ELF-1 (cell line): ENCODE measurements at regions not wholly inside any gene's neighbourhood (a gene's known extent, or its start where the extent isn't known, plus 50 kb on each side); places are given as distances from the start of the nearest gene placed in this dataset.
"Not testable (repeated sequence)": the region's sequence is repeated elsewhere in the genome, so short reads cannot be mapped to it uniquely, and the experiment has no call there.

ENCODE experiments used
- DNase-seq: peaks from one replicate; pipeline ENCODE4 v3.0.0-alpha.2; 2016; ENCODE audit warnings: low read depth, low spot score

- DNase-seq, result no peak
Observed at GRCh38 chr4:180219080-180219479, 2024.1 kb upstream of the TENM3 start.

- no peak for DNase-seq
Observed at GRCh38 chr4:180225977-180226376, 2017.2 kb upstream of the TENM3 start.

GRCh38 chr4:180234730-180235129, 2008.5 kb upstream of the TENM3 start:
- DNase-seq, result no peak

GRCh38 chr4:180240670-180241069, 2002.5 kb upstream of the TENM3 start:
- no peak for DNase-seq

DNA sequence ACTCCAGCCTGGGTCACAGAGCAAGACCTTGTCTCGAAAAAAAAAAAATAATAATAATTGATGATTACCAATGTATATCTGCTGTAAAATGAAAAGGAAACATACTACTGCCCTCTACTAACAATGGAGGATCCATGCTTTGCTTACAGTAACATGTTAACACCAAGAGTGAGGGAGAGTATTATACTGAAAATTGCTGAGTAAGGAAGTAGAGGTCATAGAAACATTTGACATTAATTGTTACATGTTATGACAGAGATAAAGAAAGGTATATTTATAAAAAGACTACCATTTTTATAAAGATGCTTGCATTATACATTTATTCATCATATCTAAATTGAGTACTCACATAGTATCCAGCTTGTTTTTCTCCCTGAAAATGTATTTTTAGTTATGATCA, 1989.8 kb upstream of the TENM3 start:
- no peak for DNase-seq

- DNase-seq, result no peak
Observed at GRCh38 chr4:180261346-180261745, 1981.9 kb upstream of the TENM3 start.

DNA sequence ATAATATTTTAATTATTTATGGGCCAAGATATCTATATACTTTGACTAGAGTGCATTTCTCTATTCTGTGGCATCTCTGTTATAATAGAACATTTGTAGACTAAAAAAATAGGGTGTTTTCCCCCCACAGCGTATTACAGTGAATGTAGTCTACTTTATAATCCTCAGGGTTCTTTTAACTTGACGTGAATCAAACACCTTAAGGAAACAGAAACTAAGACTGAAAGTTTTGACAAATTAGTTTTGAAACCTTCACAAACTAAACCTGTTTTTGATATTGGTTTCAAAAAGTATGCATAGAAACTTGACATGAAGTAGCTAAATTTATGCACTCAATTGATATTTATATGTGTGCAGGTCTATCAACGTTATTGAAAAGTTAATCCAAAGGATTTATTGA, 1963.1 kb upstream of the TENM3 start:
- DNase-seq, result no peak

GRCh38 chr4:180280726-180281297, 1962.4 kb upstream of the TENM3 start:
- no peak for DNase-seq

DNA sequence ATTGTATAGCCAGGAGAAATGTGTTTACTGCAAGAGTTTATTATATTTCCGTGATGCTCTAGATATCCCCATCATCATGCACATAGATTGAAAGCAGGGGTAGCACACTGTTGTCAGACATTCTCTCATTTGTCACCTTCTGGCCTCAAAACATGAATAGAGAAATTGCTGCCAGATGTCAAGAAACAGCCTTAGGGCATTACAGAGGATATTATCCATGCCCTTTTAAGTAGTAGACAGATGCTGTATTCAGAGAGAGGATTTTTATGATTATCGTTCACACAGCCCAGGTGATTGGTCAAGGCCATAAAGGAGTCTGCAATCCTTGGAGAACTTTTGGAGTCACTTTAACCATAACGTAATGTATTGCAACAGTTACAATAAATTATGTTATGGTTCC, 1961.5 kb upstream of the TENM3 start:
- DNase-seq, result no peak

DNA sequence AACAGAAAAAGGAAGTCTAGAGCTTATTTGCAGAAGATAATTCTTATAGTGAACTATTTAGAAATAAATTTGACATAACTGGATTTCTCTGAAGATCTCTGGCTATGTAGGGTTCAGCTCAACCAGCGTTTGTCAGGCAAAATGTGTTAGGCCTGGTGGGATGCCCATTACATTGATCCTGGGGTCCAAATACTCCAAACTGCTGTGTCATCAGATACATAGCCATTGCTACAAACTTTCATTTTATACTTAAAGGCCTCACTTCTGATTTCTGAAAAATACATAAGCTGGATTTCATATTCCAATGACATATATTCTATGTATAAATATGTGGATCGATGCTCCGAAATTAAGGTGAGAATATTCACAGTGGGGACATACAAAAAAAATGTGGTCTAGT, 1958.9 kb upstream of the TENM3 start:
- no peak for DNase-seq

GRCh38 chr4:180285796-180286195, 1957.4 kb upstream of the TENM3 start:
- no peak for DNase-seq

- DNase-seq, result no peak
Observed at GRCh38 chr4:180292339-180292738, 1950.9 kb upstream of the TENM3 start.

DNA sequence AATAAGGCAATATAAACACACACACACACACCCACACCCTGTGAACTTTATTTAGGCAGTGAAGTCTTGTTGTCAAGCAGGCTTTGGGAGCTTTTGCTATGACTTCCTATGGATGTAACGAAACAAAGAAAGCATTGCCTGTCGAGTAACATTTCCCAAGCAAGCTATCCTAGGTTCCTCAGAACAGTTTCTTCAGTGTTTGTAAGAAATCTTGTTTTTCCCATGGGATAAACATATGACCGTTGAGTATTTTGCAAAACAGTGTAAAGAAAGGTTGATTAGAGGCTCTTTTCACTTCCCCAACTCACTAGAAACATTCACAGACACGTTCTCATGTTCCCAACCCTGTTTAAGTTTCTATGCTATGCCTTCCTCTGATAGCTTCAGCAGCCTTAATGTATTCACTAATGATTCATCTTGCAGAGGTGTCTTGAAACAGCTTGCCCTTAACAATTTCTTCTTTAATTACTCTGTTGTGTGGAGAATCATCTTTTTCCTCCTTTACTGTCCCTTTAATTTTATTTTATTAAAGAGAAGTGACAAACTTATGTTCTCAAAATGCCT, 1947.1 kb upstream of the TENM3 start:
- no peak for DNase-seq

DNA sequence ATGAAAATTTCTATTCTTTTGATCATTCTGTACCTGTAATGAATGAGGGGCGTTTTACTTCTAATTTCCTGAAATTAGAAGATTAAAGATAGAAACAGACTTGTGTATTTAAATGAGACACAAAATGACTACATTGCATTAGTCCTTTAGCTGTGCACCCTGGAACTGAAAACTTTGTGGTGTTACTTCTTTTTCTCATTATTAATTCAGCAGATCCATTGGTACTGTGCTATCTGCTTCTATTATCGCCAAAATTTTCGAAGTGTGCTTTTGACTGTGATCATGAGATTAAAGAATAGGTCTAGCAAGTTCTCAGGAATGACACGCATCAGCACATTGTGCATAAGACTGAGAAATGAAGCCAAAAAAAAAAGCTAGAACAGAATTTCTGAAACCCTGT, 1938.9 kb upstream of the TENM3 start:
- no peak for DNase-seq

DNA sequence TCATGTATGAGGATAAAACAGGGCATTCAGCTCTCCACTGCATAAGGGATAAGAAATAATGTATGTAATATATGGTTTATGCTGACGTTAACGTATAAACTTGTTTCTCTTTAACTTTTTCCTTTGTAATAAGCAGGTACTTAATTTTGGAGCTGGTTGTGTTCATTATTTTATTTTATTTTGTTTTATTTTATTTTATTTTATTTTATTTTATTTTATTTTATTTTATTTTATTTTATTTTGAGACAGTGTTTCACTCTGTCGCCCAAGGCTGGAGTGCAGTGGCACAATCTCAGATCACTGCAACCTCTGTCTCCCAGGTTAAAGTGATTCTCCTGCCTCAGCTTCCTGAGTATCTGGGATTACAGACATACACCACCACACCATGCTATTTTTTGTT, 1932.6 kb upstream of the TENM3 start:
- no peak for DNase-seq

GRCh38 chr4:180314972-180315371, 1928.2 kb upstream of the TENM3 start:
- DNase-seq, result no peak

DNA sequence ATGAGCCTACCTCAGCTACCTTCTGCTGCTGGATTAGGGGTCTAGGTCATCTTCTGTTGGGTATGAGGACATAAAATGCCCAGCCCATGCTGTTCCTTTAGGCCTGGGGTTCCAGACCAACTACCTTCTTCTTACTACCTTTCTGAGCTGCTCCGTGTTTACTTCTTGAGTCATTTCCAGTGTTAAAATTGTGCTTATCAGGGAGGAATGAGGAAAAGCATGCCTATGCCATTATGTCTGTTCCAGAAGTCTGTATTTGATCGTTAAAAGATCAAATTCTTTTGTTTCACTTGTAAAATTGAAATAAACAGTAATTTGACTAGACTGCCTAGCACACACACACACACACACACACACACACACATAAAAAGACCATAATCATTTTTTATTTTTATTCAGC, 1912.7 kb upstream of the TENM3 start:
- DNase-seq, result no peak

DNA sequence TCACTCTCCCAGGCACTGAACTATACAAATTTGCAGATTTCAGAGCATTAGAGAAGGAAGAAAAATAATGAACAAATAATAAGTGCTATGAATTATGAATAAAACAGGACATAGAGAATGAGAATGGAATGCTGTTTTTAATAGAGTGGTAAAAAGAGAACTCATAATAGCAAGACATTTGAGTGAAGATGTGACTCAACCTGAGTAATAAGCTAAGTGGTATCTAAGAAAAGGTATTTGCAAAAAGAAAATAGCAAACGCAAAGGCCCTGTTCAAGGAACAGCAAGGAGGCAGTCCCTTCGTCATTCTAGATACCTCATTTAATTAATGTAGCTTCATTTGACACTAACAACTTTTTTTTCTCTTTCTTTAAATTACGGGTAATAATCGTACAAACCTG, 1910.0 kb upstream of the TENM3 start:
- DNase-seq, result no peak

DNA sequence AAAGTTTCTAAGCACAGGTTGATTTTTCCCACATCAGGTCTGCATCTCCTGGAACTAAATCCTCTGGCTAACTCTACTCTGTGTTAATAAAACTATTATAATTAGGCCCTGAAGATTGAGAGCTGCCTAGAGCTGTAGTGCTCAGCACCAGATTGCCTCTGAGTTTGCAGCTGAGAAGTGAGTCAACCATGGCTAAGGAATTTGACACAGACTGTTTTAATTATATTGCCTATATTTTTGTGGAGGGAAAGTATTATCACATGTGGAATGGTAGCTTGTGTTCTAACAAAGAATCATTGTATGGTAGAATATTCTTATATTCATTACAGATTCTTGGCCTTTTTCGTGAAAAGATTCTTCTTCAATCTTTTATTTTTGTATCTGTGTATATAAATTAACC, 1907.6 kb upstream of the TENM3 start:
- no peak for DNase-seq

- DNase-seq, result no peak
Observed at GRCh38 chr4:180336494-180337090, 1906.6 kb upstream of the TENM3 start.

GRCh38 chr4:180341926-180342325, 1901.3 kb upstream of the TENM3 start:
- no peak for DNase-seq

GRCh38 chr4:180350901-180351300, 1892.3 kb upstream of the TENM3 start:
- no peak for DNase-seq

- no peak for DNase-seq
Observed at GRCh38 chr4:180356766-180357165, 1886.4 kb upstream of the TENM3 start.

DNA sequence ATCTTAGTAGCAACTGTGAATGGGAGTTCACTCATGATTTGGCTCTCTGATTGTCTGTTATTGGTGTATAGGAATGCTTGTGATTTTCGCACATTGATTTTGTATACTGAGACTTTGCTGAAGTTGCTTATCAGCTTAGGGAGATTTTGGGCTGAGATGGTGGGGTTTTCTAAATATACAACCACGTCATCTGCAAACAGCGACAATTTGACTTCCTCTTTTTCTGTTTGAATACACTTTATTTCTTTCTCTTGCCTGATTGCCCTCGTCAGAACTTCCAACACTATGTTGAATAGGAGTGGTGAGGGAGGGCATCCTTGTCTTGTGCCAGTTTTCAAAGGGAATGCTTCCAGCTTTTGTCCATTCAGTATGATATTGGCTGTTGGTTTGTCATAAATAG, 1883.1 kb upstream of the TENM3 start:
- not testable (repeated sequence) for DNase-seq
